Head of caudate nucleus (tissue), 42 donors: ENCODE measurements at regions not wholly inside any gene's neighbourhood (a gene's known extent, or its start where the extent isn't known, plus 50 kb on each side); places are given as distances from the start of the nearest gene placed in this dataset.
A peak's percentile ranks its signal among the peaks of the same experiment; 100 is the strongest.

ENCODE experiments used
- DNase-seq, 42 donors: peaks; one replicate each; pipeline versions ENCODE4 v3.0.0 to v3.0.0-alpha.2; 2020 to 2021; ENCODE audit warnings: mixed read lengths in 7 of 42
- intact Hi-C: fragments of 100-400 bp; cut with DNase I; formaldehyde crosslinking; loops from one replicate; pipeline ENCODE4 v1.15.0; 2022

GRCh38 chr21:19937619-19938018 lies 1060.6 kb upstream of the NCAM2 start:
- intact Hi-C loops = no loop called here
- no peak for DNase-seq

DNA sequence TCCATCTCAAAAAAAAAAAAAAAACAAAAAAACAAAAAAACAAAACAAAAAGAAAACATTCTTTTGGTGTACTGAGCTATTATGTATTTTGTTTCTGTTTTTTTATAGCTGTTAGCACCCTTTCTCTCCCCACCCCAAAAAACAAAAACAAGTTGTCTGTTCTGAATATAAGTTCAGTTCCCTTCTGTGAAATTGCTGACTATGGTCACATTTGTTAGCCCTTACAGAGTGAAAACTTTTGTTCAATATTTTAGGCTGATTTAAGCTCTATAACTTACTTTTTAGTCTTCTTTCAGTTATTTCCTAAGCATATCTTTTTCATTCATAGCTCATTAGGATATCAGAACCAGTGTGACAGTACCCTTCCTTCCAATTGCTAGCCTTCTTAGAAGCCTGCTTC lies 1056.6 kb upstream of the NCAM2 start:
- DNase-seq = no peak
- intact Hi-C loops = no loop called here

DNA sequence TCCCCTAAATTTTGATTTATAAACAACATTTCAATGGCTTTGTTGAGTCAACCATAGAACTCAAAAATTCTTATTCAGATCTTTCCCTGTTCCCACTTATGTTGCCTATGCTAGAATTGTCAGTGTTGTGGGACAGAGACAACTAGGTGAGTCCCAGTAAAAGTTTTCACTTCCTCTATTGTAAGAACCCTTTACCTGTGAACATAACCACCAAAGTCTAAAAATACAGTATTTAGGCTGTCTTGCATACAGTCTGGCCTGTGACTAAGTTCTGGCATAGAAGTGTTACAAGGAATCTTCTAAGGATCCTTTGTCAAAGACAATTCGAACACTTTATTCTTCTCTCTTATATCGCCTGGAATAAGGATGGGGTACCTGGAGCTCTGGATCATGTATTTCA lies 1047.9 kb upstream of the NCAM2 start:
- no peak for DNase-seq
- intact Hi-C loops = no loop called here

- intact Hi-C loops = no loop called here
- no peak for DNase-seq
Observed at GRCh38 chr21:19969156-19969555, 1029.1 kb upstream of the NCAM2 start.

GRCh38 chr21:19981938-19982337 lies 1016.3 kb upstream of the NCAM2 start:
- intact Hi-C loops = no loop called here
- DNase-seq = no peak

DNA sequence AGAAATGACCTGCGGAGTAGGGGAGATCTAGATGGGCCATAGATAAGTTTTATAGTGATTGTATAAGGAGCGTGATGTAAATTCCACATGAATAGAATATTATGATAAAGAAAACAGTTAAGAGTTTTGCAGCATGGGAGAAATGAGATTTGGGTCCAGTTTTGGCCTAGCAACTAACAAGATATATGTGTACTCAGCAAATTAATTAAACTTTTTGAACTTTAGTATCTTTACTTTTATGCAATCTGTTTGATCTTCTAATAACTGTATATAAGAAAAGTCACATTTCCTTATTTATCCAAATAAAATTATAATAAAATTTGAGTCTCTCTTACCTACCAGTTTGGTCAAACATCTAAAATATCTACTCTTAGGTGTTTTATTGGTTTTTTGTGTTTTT lies 1011.8 kb upstream of the NCAM2 start:
- DNase-seq = no peak
- intact Hi-C loops = no loop called here

DNA sequence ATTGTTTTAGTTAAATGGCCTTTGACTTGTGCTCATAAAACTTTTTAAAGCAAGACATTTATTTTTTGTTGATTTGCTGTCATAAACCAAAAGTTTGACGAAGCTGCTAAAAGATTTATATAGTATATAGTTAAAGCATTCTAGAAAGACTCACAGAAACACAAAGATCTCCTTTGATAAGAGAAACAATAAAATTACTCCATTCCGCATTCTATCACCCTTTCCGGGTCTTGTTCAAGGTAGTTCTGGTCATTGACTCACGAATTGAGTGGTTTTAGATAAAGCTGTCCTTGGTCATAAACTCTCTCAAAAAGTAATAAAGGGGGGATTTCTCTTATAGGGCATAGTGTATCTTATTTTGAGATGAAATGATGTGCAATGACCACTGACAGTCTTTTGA lies 1010.5 kb upstream of the NCAM2 start:
- DNase-seq = no peak
- intact Hi-C loops = no loop called here

GRCh38 chr21:19992540-19992939 lies 1005.7 kb upstream of the NCAM2 start:
- no peak for DNase-seq
- intact Hi-C loops = no loop called here

DNA sequence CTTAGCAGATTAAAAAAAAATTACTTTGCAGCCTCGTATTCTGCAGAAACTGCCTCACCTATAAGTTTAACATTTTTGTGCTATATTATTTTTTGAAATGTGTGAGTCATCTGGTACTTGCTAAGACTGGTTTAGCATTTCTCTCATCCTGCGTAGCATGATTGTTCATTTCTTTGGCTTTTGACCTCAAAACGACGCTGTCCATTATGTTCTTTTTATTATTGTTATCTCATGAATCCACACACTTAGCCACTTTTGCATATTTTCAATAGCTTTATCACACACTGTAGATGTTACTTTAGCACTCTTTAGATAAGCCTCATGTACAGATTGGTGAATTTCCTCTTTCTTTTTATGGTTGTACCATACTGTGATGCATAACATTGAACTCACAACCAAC lies 1004.9 kb upstream of the NCAM2 start:
- DNase-seq = no peak
- intact Hi-C loops = no loop called here

DNA sequence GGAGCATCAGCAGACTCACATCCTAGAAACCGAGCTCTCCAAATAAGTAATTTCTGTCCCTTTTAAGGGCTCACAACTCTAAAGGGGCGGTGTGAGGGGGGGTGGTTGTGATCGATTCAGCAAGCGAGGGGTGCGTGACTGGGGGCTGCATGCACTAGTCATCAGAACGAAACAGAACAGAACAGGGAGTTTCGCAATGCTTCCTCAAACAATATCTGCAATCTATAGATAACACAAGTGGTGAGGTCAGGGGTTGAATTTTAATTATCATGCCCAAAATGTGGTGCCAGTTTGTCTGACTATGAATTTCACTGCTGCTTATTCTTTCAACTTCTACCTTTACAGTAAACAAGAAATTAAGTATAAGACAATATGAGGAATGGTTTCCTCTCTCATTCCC lies 1003.0 kb upstream of the NCAM2 start:
- no peak for DNase-seq
- intact Hi-C loops = no loop called here

GRCh38 chr21:19998453-19998852 lies 999.8 kb upstream of the NCAM2 start:
- intact Hi-C loops = no loop called here
- no peak for DNase-seq

DNA sequence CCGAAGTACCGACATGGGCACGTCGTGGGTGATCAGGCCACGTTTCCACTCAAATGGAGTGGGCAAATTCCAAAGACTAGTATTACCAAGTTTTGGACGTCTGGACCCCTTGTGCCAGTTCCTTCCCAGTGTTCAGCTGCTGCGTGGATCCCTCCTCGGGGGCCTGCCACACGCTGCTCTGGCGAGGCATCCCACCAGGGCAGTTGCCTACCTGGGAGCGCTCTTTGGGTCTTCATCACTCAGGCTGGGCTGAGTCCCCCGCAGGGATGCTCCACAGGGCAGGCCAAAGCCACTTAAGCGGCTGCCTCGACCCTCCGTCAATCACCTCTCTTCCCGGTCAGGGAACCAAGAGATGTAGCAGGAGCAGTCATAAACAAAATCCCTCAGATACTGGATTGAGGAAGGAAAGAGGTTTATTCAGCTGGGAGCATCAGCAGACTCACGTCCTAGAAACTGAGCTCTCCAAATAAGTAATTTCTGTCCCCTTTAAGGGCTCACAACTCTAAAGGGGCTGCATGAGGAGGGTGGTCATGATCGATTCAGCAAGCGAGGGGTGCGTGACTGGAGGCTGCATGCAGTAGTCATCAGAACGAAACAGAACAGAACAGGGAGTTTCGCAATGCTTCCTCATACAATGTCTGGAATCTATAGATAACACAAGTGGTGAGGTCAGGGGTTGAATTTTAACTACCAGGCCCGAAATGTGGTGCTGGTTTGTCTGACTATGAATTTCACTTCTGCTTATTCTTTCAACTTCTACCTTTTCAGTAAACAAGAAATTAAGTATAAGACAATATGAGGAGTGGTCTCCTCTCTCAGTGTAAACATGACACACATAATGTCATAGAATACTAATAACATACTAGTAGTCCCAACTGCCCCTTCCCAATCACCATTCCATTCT lies 998.6 kb upstream of the NCAM2 start:
- DNase-seq = no peak
- intact Hi-C loops = no loop called here

GRCh38 chr21:20004367-20004766 lies 993.8 kb upstream of the NCAM2 start:
- intact Hi-C loops = no loop called here
- DNase-seq = peak in 6 of 42 donors; percentile 8 to 23 (median 15)

DNA sequence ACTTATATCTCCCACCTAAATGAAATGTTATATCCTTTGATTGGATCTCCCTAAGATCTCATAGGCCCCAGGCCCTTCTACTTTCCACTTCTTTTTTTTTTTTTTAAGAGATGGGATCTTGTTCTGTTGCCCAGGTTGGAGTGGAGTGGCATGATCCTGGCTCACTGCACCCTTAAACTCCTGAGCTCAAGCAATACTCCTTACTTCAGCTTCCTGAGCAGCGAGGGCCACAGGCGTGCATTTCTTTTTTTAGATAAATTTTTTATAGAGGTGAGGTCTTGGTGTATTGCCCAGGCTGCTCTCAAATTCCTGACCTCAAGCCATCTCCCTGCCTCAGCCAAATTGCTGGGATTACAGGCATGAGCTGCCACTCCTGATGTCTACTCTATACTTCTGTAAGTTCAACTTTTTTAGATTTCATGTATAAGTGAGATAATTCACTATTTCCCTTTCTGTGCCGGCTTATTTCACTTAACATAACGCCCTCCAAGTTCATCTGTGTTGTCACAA lies 987.5 kb upstream of the NCAM2 start:
- no peak for DNase-seq
- intact Hi-C loops = no loop called here

DNA sequence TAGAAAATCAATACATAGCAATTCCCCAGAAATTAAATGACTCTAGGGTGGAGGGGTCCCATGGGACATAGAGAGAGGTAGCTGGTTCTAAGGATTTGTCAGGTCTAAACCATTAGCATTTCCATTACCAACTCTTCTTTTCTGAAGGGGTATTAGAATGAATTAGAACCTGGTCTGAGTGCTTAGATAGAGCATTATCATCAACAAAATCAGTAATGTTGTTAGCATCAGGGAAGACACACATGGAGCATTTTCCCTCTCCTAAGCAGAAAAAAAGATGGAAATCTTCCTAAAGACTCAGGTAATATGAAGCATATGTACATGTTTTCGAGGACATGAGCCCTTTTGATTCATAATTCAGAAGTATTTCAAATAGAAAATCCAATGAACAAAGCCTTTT lies 984.4 kb upstream of the NCAM2 start:
- no peak for DNase-seq
- intact Hi-C loops = no loop called here

DNA sequence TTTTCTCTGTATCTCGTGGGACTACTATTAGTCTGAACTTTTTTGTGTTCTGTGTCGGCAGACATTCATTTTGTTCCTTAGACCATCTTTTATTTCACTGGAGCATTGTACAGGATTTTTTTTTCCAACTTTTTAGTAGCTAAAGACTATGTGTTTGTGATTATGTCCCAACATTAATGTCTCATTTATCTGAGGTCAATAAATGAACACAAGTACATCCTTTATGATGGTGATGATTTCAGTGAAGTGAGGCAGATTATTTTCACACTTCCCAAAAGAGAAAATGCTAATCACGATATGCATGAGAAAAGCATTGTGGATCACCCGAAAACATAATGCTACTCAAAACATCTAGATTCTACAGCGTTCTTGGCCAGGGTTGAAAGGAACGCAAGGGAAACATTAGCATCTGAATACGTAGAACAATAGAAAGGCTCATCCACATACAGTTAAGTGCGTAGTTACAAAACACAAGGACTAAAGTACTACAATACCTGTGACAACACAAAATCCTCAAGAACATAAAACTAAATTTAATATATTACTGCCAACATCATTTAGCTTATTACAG lies 981.7 kb upstream of the NCAM2 start:
- no peak for DNase-seq
- intact Hi-C loops = no loop called here

DNA sequence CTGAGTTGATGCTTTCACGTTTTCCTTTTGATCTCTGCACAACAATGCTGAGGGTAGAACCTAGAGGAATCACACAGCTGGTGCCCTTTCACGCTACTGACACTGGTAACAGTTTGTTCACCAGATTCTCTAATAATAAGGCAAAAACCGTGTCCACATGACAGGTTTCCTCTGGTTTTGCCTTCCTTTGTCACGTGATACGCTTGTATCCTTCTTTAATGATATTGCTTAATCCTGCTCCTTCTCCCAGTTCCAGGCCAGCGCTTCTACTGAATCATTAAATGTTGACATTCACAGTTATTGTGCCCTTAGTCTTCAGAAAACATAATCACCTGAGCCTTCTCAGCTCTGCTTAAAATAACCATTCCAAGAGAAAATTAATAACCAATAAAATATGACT lies 978.2 kb upstream of the NCAM2 start:
- intact Hi-C loops = no loop called here
- DNase-seq = no peak

DNA sequence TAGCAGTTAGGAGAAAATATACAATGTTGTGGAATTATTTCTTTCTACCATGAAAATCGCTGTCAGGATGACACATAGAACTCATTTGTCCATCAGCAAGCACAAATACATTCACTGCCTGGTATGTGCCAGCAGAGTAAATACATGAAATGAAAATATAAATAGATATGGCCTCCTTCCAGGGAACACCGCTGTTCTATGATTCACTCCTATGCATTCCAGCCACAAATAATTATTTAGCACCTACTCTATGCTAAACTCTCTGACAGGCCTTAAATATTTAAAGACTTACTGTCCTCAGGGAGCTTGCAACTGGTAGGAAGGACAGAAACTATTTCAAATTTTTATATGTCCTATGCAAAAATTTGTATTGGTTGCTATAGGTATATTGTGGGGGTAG lies 975.0 kb upstream of the NCAM2 start:
- DNase-seq = no peak
- intact Hi-C loops = no loop called here

GRCh38 chr21:20024741-20025140 lies 973.5 kb upstream of the NCAM2 start:
- intact Hi-C loops = no loop called here
- DNase-seq = no peak

- DNase-seq = no peak
- intact Hi-C loops = no loop called here
Observed at GRCh38 chr21:20026543-20026942, 971.7 kb upstream of the NCAM2 start.

GRCh38 chr21:20030390-20030789 lies 967.8 kb upstream of the NCAM2 start:
- DNase-seq = no peak
- intact Hi-C loops = no loop called here
